Gastrocnemius medialis (tissue), 4 donors: ENCODE measurements at regions not wholly inside any gene's neighbourhood (a gene's known extent, or its start where the extent isn't known, plus 50 kb on each side); places are given as distances from the start of the nearest gene placed in this dataset.
"Not testable (repeated sequence)": the region's sequence is repeated elsewhere in the genome, so short reads cannot be mapped to it uniquely, and the experiment has no call there.

Experiments used
- ATAC-seq, 2 donors: fragments of 150-250 bp; one replicate each; pipeline ENCODE4 v1.9.1; 2016
- DNase-seq, 2 donors: peaks; one replicate each; pipeline ENCODE4 v3.0.0-alpha.2; 2019
- H3K27ac ChIP-seq, 4 donors: fragments of 200-600 bp; sonication (generic); 1 replicate in 1 of 4; 2 replicates in 3 of 4; pipeline ENCODE4 v1.5.1; 2016 to 2018; ENCODE audit warnings: mild to moderate bottlenecking in 2 of 4, moderate library complexity in 1 of 4
- H3K27me3 ChIP-seq, 3 donors: fragments of 200-600 bp; sonication (generic) in 2 of 3; 1 replicate in 1 of 3; 2 replicates in 2 of 3; pipeline versions ENCODE4 v1.5.1 to v1.6.0; 2016 to 2019; ENCODE audit warnings: mild to moderate bottlenecking in 1 of 3, moderate library complexity in 1 of 3
- H3K36me3 ChIP-seq, 2 donors: fragments of 200-600 bp; sonication (generic) in 1 of 2; one replicate each; pipeline ENCODE4 v1.5.1; 2017 to 2018
- H3K4me1 ChIP-seq, 2 donors: fragments of 200-600 bp; sonication (generic) in 1 of 2; one replicate each; pipeline ENCODE4 v1.5.1; 2016 to 2017; ENCODE audit warnings: mild to moderate bottlenecking in 2 of 2
- H3K4me3 ChIP-seq, 4 donors: fragments of 200-600 bp; sonication (generic) in 3 of 4; 1 replicate in 1 of 4; 2 replicates in 3 of 4; pipeline ENCODE4 v1.5.1; 2016 to 2019; ENCODE audit warnings: mild to moderate bottlenecking in 2 of 4
- H3K9me3 ChIP-seq, 3 donors: fragments of 200-600 bp; sonication (generic) in 2 of 3; 1 replicate in 1 of 3; 2 replicates in 2 of 3; pipeline ENCODE4 v1.5.1; 2016 to 2019
- CTCF ChIP-seq, 5 experiments: fragments of 450-650 bp in 3 of 5; fragments of 200-600 bp in 2 of 5; sonication (generic) in 2 of 5; IDR thresholded peaks in 4 of 5; conservative IDR thresholded peaks in 1 of 5; 1 replicate in 4 of 5; 2 replicates in 1 of 5; pipeline ENCODE4 v1.5.1; 2016 to 2019; ENCODE audit warnings: antibody characterized with exemption in 5 of 5, mild to moderate bottlenecking in 3 of 5, moderate library complexity in 3 of 5
- POLR2A ChIP-seq, 2 donors: fragments of 450-650 bp; IDR thresholded peaks; one replicate each; pipeline ENCODE4 v1.6.1; 2017; ENCODE audit warnings: antibody characterized with exemption in 2 of 2, mild to moderate bottlenecking in 2 of 2, moderate library complexity in 2 of 2
- in situ Hi-C, 4 donors: fragments of 200-750 bp; cut with MboI; loops; one replicate each; pipeline versions ENCODE4 v1.15.0 to v1.8.0; 2017; ENCODE audit warnings: low sequenced_read_pairs in 4 of 4
- intact Hi-C: fragments of 100-400 bp; cut with DNase I; formaldehyde crosslinking; loops from one replicate; pipeline ENCODE4 v1.15.1; 2023; ENCODE audit warnings: low total_unique reads

GRCh38 chr18:8928044-8928443 is 174.5 kb upstream of the NDUFV2 start:
- Histone ChIP-seq H3K4me1 (no peaks in the 10 kb centered on the region), H3K36me3 (no peaks in the 10 kb centered on the region), H3K4me3 (no peak overlapping the region), H3K9me3 (peaks cover 0 to 20% (median 0%) of the 10 kb centered on the region in 3 donors), H3K27me3 (no peaks in the 10 kb centered on the region), H3K27ac (no peak overlapping the region)
- no peak for ATAC-seq
- in situ Hi-C loops (no loop called here), intact Hi-C loops (no loop called here)
- DNase-seq = no peak
- TF ChIP-seq POLR2A (IDR thresholded peaks at IDR 0.05) = no peak

- intact Hi-C loops = no loop called here
These were observed 173.4 kb upstream of the NDUFV2 start for GRCh38 chr18:8928847-8929780.

GRCh38 chr18:8930990-8931616 is 171.4 kb upstream of the NDUFV2 start:
- ATAC-seq = no peak
- Histone ChIP-seq H3K4me1 (no peaks in the 10 kb centered on the region), H3K27ac (no peak overlapping the region), H3K27me3 (no peaks in the 10 kb centered on the region), H3K36me3 (no peaks in the 10 kb centered on the region), H3K9me3 (peaks cover 0 to 15% (median 0%) of the 10 kb centered on the region in 3 donors), H3K4me3 (no peak overlapping the region)
- no peak for TF ChIP-seq CTCF (IDR thresholded peaks at IDR 0.05 in 4 of 5, conservative IDR thresholded peaks at IDR 0.05 in 1 of 5)
- no peak for TF ChIP-seq POLR2A (IDR thresholded peaks at IDR 0.05)
- in situ Hi-C loops = no loop called here
- intact Hi-C loops = no loop called here
- DNase-seq = no peak

More at GRCh38 chr18:8928847-8929780, 173.4 kb upstream of the NDUFV2 start:
- H3K4me1 ChIP-seq = no peaks in the 10 kb centered on the region
- peaks cover 0 to 20% (median 0%) of the 10 kb centered on the region in 3 donors for H3K9me3 ChIP-seq
- no peak for TF ChIP-seq POLR2A (IDR thresholded peaks at IDR 0.05)
- no peak for TF ChIP-seq CTCF (IDR thresholded peaks at IDR 0.05 in 4 of 5, conservative IDR thresholded peaks at IDR 0.05 in 1 of 5)
- in situ Hi-C loops = no loop called here
- no peak overlapping the region for H3K4me3 ChIP-seq
- ATAC-seq (no peak), DNase-seq (no peak)
- H3K27me3 ChIP-seq = no peaks in the 10 kb centered on the region
- H3K27ac ChIP-seq = no peak overlapping the region
- no peaks in the 10 kb centered on the region for H3K36me3 ChIP-seq

- no peak for TF ChIP-seq CTCF (IDR thresholded peaks at IDR 0.05 in 4 of 5, conservative IDR thresholded peaks at IDR 0.05 in 1 of 5)
- no peak for TF ChIP-seq POLR2A (IDR thresholded peaks at IDR 0.05)
- intact Hi-C loops = no loop called here
- no peak overlapping the region for H3K27ac ChIP-seq
- in situ Hi-C loops = no loop called here
- H3K9me3 ChIP-seq = peaks cover 0 to 7% (median 0%) of the 10 kb centered on the region in 3 donors
- H3K36me3 ChIP-seq = no peaks in the 10 kb centered on the region
- no peak for ATAC-seq
- no peaks in the 10 kb centered on the region for H3K4me1 ChIP-seq
- H3K4me3 ChIP-seq = no peak overlapping the region
- no peaks in the 10 kb centered on the region for H3K27me3 ChIP-seq
- DNase-seq = no peak
These were observed 169.6 kb upstream of the NDUFV2 start for GRCh38 chr18:8932866-8933265.

GRCh38 chr18:8933714-8934284 is 168.7 kb upstream of the NDUFV2 start:
- Histone ChIP-seq H3K4me3 (no peak overlapping the region), H3K27ac (no peak overlapping the region), H3K4me1 (no peaks in the 10 kb centered on the region), H3K9me3 (peaks cover 0 to 7% (median 0%) of the 10 kb centered on the region in 3 donors), H3K27me3 (no peaks in the 10 kb centered on the region), H3K36me3 (no peaks in the 10 kb centered on the region)
- in situ Hi-C loops (no loop called here), intact Hi-C loops (no loop called here)
- ATAC-seq (no peak), DNase-seq (no peak)
- TF ChIP-seq POLR2A (IDR thresholded peaks at IDR 0.05) (no peak), CTCF (IDR thresholded peaks at IDR 0.05 in 4 of 5, conservative IDR thresholded peaks at IDR 0.05 in 1 of 5) (no peak)

- in situ Hi-C loops, H3K4me1 ChIP-seq, H3K36me3 ChIP-seq: not testable (repeated sequence)
These were observed 167.2 kb upstream of the NDUFV2 start for GRCh38 chr18:8935346-8935745.

More at GRCh38 chr18:8935346-8935745, 167.2 kb upstream of the NDUFV2 start:
- H3K9me3 ChIP-seq, H3K27me3 ChIP-seq, DNase-seq, ATAC-seq, H3K4me3 ChIP-seq, H3K27ac ChIP-seq, intact Hi-C loops: not testable (repeated sequence)
